ENCODE measurements at regions not wholly inside any gene's neighbourhood (a gene's known extent, or its start where the extent isn't known, plus 50 kb on each side); places are given as distances from the start of the nearest gene placed in this dataset.
"Not testable (repeated sequence)": the region's sequence is repeated elsewhere in the genome, so short reads cannot be mapped to it uniquely, and the experiment has no call there.

DNA sequence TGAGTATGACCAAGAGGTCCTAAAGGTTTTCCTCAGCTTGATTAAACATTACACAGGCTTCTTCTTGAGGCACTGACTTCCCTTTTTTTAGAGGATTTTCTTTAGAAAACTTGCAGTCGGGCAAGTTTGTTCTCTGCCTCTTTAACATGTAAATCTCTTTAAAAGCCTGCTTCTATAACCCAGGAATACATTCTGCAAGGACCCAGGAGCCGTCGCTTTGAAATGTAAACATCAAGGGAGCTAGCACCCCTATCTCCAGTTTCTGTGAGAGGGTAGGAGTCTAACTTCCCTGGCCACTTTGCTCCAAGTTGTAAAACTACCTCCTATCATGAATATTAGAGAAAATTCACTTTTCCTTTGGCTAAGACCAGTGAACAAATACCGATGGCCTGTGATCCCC lies 201.5 kb upstream of the CPHXL start:
- no peak for DNase-seq (ENCODE audit: low spot score)

DNA sequence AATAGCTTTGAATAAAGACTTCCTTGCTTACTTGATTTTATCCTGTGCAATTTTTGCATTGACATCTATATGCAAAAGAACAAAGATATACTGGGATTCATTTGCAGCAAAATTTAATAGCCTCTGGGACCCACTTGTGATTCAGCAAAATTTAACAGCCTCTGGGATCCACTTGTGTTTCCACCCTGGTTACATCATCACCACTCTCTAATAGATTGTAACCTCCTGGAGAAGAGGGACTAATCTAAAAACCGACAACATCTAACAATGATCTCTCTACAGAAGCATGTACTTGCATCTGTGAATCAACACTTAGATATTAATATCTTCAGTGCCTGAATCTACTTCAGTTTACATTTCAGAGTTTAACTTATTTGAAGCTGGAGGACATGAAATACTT lies 202.0 kb upstream of the CPHXL start:
- DNase-seq (ENCODE audit: low spot score): no peak

DNA sequence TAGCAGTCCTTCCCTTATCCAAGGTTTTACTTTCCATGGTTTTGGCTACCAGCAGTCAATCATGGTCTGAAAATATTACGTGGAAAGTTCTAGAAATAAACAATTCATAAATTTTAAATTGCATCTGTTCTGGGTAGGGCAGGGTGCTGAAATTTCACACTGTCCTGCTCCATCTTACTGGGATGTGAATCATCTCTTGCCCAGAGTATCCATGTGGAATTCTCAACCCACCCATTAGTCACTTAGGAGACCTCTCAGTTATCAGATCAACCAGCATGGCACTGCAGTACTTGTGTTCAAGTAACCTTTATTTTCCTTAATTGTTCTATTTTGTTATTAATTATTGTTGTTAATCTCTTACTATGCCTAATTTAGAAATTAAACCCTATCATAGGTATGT lies 202.8 kb upstream of the CPHXL start:
- no peak for DNase-seq (ENCODE audit: low spot score)

- no peak for DNase-seq (ENCODE audit: low spot score)
Observed at GRCh38 chr16:75931043-75931442, 204.8 kb upstream of the CPHXL start.

- DNase-seq (ENCODE audit: low spot score): no peak
Observed at GRCh38 chr16:75931970-75932369, 205.7 kb upstream of the CPHXL start.

DNA sequence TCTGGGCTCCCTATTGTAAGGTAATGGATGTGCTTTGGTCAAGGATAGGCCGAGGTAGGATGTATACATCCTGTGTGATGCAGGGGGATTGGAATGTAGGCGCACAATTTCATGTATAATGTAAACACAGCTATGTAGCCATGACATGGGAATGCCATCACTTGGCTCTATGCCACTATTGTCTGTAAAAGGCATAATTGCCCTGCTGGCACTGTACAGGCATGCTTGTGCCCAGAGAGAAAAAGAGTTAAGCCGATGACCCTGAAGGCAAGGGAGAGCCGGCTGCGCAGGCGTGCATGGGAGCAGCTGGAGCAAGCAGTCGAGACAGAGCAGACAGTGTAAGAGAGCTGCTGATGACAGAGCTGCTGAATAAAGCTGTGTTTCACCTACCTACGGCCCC lies 212.5 kb upstream of the CPHXL start:
- DNase-seq (ENCODE audit: low spot score): no peak

- no peak for DNase-seq (ENCODE audit: low spot score)
Observed at GRCh38 chr16:75942351-75942750, 216.1 kb upstream of the CPHXL start.

- DNase-seq (ENCODE audit: low spot score): no peak
Observed at GRCh38 chr16:75942936-75943335, 216.6 kb upstream of the CPHXL start.

- DNase-seq (ENCODE audit: low spot score): no peak
Observed at GRCh38 chr16:75943705-75944514, 217.6 kb upstream of the CPHXL start.

GRCh38 chr16:75945916-75946457 lies 219.7 kb upstream of the CPHXL start:
- no peak for DNase-seq (ENCODE audit: low spot score)

GRCh38 chr16:75947626-75948239 lies 221.4 kb upstream of the CPHXL start:
- DNase-seq (ENCODE audit: low spot score): no peak

GRCh38 chr16:75948441-75948840 lies 222.2 kb upstream of the CPHXL start:
- no peak for DNase-seq (ENCODE audit: low spot score)

DNA sequence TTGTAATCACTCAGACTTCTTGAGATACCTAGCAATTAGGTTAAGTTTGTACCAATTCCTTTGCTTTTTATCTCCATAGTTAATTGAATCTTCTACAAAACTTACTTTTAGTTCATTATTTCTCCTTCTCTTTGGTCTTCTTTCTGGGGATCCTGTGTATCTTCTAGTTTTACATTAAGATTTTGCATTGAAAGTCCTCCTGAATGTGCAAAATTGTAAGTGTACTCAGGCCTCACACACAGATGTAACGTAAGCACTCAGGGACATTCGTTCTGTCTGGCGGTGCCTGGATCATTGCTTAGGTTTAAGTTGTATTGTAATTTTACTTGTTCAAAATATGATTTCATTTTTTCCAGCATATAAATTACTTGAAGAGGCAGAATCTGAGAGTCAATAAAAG lies 222.6 kb upstream of the CPHXL start:
- DNase-seq (ENCODE audit: low spot score): no peak

- no peak for DNase-seq (ENCODE audit: low spot score)
Observed at GRCh38 chr16:75952124-75952523, 225.8 kb upstream of the CPHXL start.

- no peak for DNase-seq (ENCODE audit: low spot score)
Observed at GRCh38 chr16:75957870-75958269, 231.6 kb upstream of the CPHXL start.

- DNase-seq (ENCODE audit: low spot score): no peak
Observed at GRCh38 chr16:75965504-75966374, 239.4 kb upstream of the CPHXL start.

GRCh38 chr16:75969120-75969519 lies 242.8 kb upstream of the CPHXL start:
- DNase-seq (ENCODE audit: low spot score): not testable (repeated sequence)

DNA sequence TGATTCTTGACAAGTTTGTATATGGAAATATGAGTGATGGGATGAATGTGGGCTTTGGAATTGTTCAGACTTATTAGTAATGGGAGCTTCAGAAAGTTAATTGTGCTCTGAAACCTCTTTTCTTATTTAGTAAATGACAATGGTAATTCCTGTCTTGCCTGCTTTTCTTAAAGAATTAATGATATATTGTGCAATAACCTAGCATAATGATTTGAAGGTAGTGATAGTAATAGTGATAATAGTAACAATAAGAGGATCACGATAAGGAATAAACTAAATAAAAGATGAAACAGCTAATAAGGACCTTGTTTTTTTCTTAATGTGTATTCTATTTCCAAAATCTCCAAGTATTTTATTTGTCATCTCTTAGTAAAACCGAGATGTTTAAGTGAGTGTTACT lies 245.0 kb upstream of the CPHXL start:
- DNase-seq (ENCODE audit: low spot score): no peak

- DNase-seq (ENCODE audit: low spot score): no peak
Observed at GRCh38 chr16:75983296-75983695, 257.0 kb upstream of the CPHXL start.

DNA sequence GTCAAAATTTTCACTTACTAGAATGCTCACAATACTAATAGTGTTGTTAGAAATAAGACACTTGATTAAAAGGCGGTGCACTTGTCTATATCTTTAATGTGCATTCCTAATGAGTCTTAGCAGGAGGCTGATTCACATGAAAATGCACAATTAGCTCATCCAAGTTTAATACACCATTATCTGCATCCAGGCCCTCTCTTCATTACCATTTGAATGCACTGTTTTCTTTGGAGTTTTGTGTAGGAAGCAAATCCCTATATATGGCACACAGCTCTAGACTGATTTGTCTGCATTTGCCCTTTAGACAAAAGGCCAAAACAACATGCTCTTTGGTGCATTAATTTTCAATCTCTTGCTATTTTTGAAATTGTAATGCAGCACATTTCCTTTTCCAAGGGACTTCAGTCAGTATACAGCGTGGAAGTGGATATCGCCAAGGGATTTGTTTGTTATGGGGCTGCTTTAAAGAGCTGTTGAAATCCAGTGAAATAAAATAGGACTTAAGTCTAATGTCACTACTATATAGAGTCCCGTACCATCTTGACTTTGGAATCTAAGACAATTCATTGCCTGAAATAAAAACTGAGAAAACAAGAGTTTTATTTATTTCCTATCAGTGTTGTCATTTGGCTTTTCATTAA lies 257.6 kb upstream of the CPHXL start:
- DNase-seq (ENCODE audit: low spot score): no peak

GRCh38 chr16:75987323-75987722 lies 261.0 kb upstream of the CPHXL start:
- DNase-seq (ENCODE audit: low spot score): no peak

DNA sequence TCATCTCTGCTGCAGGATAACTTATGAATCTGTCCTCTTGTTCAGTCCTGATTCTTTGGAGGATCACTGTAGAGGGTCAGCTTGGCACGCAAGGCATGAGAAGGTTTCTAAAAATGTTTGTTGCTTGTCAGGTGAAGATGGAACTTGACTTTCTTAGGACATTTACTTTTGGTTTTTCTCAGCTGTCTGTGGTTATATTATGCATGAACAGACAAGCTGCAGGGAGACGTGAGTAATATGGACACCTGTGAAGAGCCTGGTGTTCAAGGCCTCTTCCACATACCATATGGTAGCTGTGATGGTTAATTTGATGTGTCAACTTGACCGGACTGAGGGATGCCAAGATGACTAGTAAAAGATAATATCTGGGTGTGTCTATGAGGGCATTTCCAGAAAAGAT lies 270.2 kb upstream of the CPHXL start:
- DNase-seq (ENCODE audit: low spot score): no peak
